ENCODE measurements at regions not wholly inside any gene's neighbourhood (a gene's known extent, or its start where the extent isn't known, plus 50 kb on each side); places are given as distances from the start of the nearest gene placed in this dataset.

DNA sequence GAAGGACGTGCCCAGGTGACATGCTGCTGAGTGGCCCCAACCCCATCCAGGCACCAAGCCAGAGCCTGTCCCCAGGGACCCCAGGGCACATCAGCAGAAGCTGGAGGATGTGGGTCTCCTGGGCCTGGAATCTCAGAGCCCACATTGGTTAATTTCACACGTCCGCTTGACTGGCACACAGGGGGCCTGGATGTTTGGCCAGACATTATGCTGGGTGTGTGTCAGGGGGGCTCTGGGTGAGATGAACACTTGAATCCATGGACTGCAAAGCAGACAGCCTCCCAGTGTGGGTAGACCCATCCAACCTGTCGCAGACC lies 79.1 kb upstream of the RET start:
- H3K9me3 ChIP-seq (ENCODE audit: low read length), result no peaks in the 10 kb centered on the region
- intact Hi-C loops (cut with micrococcal nuclease; ENCODE audit: unreplicated experiment), result no loop called here
- H3K4me1 ChIP-seq (ENCODE audit: insufficient read depth, low read length, poor library complexity, severe bottlenecking), result no peaks in the 10 kb centered on the region
- BruUV-seq (replicated peaks), result no TSS peak
- no peak overlapping the region for H2AFZ ChIP-seq (ENCODE audit: low read length)
- H3K4me3 ChIP-seq (ENCODE audit: low read depth, low read length, poor library complexity, severe bottlenecking), result no peak overlapping the region
- H3K27ac ChIP-seq (ENCODE audit: low read depth, low read length, poor library complexity, severe bottlenecking), result no peak overlapping the region
- TF ChIP-seq, protein P1, sequence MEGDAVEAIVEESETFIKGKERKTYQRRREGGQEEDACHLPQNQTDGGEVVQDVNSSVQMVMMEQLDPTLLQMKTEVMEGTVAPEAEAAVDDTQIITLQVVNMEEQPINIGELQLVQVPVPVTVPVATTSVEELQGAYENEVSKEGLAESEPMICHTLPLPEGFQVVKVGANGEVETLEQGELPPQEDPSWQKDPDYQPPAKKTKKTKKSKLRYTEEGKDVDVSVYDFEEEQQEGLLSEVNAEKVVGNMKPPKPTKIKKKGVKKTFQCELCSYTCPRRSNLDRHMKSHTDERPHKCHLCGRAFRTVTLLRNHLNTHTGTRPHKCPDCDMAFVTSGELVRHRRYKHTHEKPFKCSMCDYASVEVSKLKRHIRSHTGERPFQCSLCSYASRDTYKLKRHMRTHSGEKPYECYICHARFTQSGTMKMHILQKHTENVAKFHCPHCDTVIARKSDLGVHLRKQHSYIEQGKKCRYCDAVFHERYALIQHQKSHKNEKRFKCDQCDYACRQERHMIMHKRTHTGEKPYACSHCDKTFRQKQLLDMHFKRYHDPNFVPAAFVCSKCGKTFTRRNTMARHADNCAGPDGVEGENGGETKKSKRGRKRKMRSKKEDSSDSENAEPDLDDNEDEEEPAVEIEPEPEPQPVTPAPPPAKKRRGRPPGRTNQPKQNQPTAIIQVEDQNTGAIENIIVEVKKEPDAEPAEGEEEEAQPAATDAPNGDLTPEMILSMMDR (conservative IDR thresholded peaks at IDR 0.05; ENCODE audit: low read length), result no peak
- TF ChIP-seq EZH2phosphoT487 (IDR thresholded peaks at IDR 0.05; ENCODE audit: borderline replicate concordance, low read depth, low read length), result no peak
- CTCF ChIA-PET (ENCODE audit: unreplicated experiment), result no interaction called here
- POLR2A ChIA-PET, result no interaction called here
- H3K4me2 ChIP-seq (ENCODE audit: low read length), result no peak overlapping the region
- no peaks in the 10 kb centered on the region for H3K9me2 ChIP-seq (ENCODE audit: insufficient read depth, low read length)
- no peaks in the 10 kb centered on the region for H3K36me3 ChIP-seq (ENCODE audit: insufficient read depth, low read length)
- H3K79me2 ChIP-seq (ENCODE audit: insufficient read depth, low read depth, low read length), result no peaks in the 10 kb centered on the region
- H4K20me1 ChIP-seq (ENCODE audit: insufficient read depth, low read length), result no peaks in the 10 kb centered on the region
- no peak for DNase-seq (ENCODE audit: low spot score)

DNA sequence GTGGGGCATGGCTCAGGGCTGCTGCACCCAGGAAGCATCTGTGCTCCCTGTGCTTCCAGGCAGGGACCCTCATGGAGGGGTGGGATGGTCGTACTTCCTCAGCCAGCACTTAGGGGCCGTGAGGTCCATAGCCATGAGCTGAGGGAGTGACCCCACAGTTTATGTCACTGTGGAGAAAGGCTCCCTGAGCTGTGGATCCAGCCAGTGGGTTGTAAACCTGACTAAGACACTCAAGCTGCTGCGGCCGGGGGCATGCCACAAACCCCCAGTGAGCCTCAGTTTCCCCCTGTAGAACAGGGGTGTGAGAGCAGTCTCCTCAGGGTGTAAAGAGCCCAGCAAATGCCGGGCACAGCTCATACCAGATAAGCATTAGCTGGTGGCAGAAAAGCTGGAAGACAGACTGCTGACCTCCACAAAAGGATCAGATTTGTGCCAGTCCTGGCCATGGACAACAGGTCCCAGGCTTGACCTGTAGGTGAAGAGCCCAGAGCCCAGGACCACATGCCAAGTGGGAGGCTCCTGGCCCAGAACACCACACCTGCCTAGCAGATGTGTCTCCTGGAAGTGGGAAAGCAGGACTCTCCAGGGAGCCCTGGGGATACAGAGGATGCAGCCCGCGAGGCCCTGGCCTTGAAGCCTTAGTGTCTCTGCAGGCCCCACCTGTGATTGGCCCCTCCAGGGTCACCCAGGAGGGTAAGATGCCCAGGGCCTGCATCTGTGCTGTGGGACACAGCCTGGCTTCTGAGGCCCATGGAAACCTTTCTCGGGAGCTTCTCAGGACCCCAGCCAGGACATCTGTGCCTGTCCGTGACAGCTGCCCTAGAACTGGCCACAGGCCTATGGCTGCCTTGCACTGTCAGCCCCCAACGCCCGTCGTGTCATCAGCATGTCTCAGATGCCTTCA lies 78.1 kb upstream of the RET start:
- POLR2A ChIA-PET, result no interaction called here
- H3K4me3 ChIP-seq (ENCODE audit: low read depth, low read length, poor library complexity, severe bottlenecking), result no peak overlapping the region
- DNase-seq (ENCODE audit: low spot score), result no peak
- H3K36me3 ChIP-seq (ENCODE audit: insufficient read depth, low read length), result no peaks in the 10 kb centered on the region
- CTCF ChIA-PET (ENCODE audit: unreplicated experiment), result no interaction called here
- no peaks in the 10 kb centered on the region for H3K4me1 ChIP-seq (ENCODE audit: insufficient read depth, low read length, poor library complexity, severe bottlenecking)
- H3K27ac ChIP-seq (ENCODE audit: low read depth, low read length, poor library complexity, severe bottlenecking), result no peak overlapping the region
- no peaks in the 10 kb centered on the region for H3K9me2 ChIP-seq (ENCODE audit: insufficient read depth, low read length)
- H3K79me2 ChIP-seq (ENCODE audit: insufficient read depth, low read depth, low read length), result no peaks in the 10 kb centered on the region
- no peak overlapping the region for H2AFZ ChIP-seq (ENCODE audit: low read length)
- BruUV-seq (replicated peaks), result no TSS peak
- TF ChIP-seq EZH2phosphoT487 (IDR thresholded peaks at IDR 0.05; ENCODE audit: borderline replicate concordance, low read depth, low read length), result no peak
- TF ChIP-seq, protein P1 (conservative IDR thresholded peaks at IDR 0.05; ENCODE audit: low read length), result no peak
- intact Hi-C loops (cut with micrococcal nuclease; ENCODE audit: unreplicated experiment), result no loop called here
- no peaks in the 10 kb centered on the region for H3K9me3 ChIP-seq (ENCODE audit: low read length)
- H3K4me2 ChIP-seq (ENCODE audit: low read length), result no peak overlapping the region
- no peaks in the 10 kb centered on the region for H4K20me1 ChIP-seq (ENCODE audit: insufficient read depth, low read length)

DNA sequence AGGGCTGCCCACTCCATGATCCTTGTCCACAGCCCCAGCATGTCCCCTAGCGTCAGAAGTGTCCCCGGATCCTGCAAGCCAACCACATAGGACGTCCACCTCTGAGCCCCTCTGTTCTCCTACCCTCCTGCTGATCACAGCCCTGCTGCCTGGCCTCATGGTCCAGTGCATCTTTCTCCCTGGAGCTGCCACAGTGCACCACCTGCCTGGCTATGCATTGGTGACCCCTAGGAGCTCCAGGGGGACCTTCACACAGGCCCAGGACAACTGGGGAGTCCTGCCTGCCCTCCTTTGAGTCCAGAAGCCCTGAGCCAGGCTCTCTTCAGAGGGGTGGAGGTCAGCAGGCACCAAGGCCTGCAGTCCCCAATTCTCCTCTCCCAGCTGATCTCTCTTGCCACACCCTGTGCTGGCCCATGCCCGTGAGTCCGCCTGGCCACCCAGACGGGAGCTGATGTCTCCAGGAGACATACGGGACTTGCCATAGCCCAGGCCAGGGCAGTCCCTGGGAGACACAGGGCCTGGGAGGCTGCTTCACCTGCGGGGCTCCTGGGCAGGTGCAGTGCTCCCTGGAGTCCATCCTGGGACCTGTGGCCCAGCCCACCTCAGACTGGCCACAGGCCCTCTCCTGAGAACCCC lies 77.4 kb upstream of the RET start:
- CTCF ChIA-PET (ENCODE audit: unreplicated experiment), result no interaction called here
- Histone ChIP-seq H3K79me2 (ENCODE audit: insufficient read depth, low read depth, low read length) (no peaks in the 10 kb centered on the region), H4K20me1 (ENCODE audit: insufficient read depth, low read length) (no peaks in the 10 kb centered on the region), H3K4me2 (ENCODE audit: low read length) (no peak overlapping the region), H3K27ac (ENCODE audit: low read depth, low read length, poor library complexity, severe bottlenecking) (no peak overlapping the region), H3K4me3 (ENCODE audit: low read depth, low read length, poor library complexity, severe bottlenecking) (no peak overlapping the region), H3K4me1 (ENCODE audit: insufficient read depth, low read length, poor library complexity, severe bottlenecking) (no peaks in the 10 kb centered on the region), H3K9me2 (ENCODE audit: insufficient read depth, low read length) (no peaks in the 10 kb centered on the region), H3K9me3 (ENCODE audit: low read length) (no peaks in the 10 kb centered on the region), H3K36me3 (ENCODE audit: insufficient read depth, low read length) (no peaks in the 10 kb centered on the region), H2AFZ (ENCODE audit: low read length) (no peak overlapping the region)
- no peak for DNase-seq (ENCODE audit: low spot score)
- TF ChIP-seq EZH2phosphoT487 (IDR thresholded peaks at IDR 0.05; ENCODE audit: borderline replicate concordance, low read depth, low read length), result no peak
- TF ChIP-seq, protein P1 (conservative IDR thresholded peaks at IDR 0.05; ENCODE audit: low read length), result no peak
- POLR2A ChIA-PET, result no interaction called here
- intact Hi-C loops (cut with micrococcal nuclease; ENCODE audit: unreplicated experiment), result no loop called here
- no TSS peak for BruUV-seq (replicated peaks)

Measured in OCI-LY7 (cell line).